Femur (tissue), 1 donor: ENCODE measurements at regions not wholly inside any gene's neighbourhood (a gene's known extent, or its start where the extent isn't known, plus 50 kb on each side); places are given as distances from the start of the nearest gene placed in this dataset.
"Not testable (repeated sequence)": the region's sequence is repeated elsewhere in the genome, so short reads cannot be mapped to it uniquely, and the experiment has no call there.

ENCODE experiments used
- DNase-seq: peaks from one replicate; pipeline ENCODE4 v3.0.0-alpha.2; 2017

DNA sequence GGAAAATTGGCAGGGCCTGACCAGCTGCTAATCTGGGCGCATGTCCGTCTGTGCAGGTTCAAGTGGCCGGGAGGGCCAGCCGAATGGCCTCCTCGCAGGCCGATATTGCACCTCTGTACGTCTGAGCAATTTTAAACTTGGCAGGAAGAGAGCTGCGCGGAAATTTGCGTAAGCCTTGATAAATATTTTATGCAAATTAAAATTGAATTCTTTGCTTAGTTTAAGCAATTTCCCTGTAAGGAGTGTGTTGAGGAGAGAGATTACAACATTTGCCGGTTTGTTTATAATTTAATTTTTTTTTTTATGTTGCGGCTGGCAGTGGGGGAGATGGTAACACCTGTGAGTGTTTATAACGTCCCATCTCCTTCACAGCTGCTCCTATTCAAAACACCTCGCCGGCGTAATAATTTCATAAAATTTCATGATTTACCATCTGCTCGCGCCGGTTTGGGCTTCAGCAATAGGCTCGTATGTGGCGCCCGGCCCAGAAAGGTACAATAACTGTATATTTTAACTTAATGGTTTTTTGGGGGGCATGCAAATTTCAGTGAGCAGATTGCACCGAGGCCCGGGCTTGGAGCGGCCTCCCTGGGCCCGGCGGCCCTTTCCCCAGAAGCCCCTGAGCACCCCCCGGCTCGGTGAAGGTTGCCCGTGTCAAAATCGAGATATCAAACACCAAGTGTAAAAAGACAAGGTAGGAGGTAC, 269.4 kb upstream of the MVB12B start:
- no peak for DNase-seq

DNA sequence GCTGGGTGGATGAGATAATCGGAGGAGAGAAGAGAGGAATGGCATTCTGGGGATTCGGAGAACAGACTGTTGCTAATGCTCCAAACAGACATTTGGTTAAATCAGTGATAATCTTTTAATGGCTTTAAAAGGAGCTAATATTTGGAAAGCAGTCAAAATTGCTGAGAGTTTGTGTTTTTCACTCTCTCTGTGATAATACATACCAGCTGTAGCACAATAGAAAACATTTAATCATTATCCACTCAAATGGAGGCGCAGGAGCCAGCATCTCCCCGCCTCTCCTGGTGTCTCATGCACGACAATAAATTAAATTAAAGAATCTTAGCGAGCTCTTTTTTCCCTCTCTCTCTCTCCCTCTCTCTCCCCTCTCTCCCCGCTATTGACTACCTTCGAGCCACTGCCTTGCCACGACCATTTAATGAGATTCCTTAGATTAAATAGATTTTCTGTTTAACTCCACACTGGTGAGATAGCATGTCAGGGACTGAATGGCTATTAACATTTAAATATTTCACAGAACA, 268.6 kb upstream of the MVB12B start:
- no peak for DNase-seq

- DNase-seq: no peak
These were observed 268.0 kb upstream of the MVB12B start for GRCh38 chr9:126058591-126058990.

DNA sequence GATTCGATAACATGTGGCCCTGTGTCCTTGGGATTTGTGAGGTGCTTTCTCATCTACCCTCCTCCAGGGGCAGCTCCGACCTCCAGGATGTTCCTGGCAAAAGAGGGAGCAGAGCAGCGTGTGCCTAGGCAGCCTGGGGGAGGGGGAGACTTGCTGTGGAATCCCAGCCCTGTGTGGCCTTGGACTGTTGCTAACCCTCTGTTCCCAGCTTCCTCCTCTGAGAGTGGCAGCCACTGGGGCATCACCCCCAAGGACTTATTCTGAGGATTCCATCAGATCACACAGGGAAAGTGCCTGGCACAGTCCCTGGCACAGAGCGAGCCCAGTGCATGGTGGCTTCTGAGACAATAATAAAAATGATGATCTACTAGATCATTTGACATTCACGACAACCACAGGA, 265.1 kb upstream of the MVB12B start:
- DNase-seq: no peak

DNA sequence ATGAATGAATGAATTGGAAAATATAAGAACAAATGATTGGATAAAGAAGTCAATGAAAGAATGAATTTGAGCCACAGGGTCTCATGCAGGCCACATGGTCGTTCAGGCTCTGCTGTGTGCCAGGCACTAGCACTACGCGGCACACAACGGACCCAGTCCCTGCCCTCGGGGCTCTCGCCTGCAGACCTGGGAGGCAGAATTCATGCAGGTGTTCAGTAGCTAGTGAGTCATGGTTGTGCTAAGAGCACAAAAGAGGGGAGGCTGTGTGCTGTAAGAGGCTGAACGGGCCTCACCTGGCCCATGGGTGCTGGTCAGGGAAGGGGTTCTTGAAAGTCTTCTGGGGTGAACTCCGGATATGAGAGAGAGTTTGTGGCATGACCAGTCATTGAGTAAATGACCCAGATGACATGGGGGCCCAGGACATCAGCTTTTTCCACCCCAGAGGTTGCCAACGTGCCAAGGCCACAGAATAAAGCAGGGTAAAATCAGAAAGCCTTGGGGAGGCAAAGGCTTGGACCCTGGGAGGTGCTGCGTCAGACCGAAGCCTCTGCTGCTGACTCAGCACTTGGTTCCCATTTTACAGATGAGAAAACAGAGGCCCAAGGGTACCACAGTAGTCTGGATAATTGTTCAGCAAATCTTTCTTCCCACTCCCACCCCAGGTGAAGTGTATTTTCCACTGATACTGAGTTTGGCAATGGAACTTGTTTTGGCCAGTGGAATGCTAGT, 264.3 kb upstream of the MVB12B start:
- DNase-seq: no peak

DNA sequence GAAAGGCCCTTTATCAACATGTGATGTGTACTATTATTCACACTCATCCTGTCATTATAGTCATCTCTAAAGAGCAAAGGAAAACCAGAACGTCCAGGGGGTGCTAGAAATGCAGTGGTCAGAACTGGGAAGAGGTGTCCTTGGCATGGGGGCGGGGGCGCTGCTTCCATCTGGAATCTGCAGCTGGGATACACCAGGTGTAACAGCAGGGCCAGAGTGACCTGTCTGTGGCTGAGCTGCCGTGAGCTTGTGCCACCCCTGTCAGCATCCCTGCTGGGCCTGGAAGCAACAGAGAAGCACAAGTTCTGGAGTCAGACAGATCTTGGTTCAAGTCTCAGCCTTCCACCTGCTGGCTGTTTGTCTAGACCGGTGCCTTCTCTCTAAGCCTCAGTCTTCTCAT, 263.3 kb upstream of the MVB12B start:
- no peak for DNase-seq

- DNase-seq: no peak
These were observed 260.5 kb upstream of the MVB12B start for GRCh38 chr9:126066131-126066530.

DNA sequence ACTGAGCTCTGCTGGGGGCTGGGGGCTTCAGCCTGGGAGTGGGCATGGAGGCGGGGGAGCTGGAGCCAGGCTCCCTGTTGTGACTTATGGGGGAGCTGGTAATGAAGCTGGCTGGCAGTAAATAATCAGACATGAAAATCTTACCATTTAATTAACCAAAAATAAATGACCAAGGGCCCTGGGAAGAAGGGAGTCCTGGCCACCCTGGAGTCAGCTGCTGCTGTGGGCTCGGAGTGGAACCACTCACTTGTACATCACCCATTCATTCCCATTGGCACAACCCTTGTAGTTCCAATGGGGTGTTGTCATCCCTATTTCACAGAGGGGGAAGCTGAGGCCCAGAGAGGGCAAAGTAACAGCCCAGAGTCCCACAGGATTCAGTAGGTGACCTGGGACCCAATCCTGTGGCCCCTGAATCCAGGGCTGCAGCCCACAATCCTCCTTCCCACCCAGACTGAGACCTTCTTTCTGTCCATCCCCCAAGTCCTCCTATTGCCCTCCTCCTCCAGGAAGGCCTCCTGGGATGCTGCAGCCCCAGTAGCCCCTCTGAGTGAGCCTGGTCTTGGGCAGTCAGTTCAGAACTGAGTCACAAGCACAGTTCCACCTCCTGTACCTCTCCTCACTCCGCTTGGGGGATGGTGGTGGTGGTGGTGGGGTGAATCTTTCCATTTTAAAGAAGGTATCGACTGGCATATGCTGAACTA, 259.4 kb upstream of the MVB12B start:
- no peak for DNase-seq

DNA sequence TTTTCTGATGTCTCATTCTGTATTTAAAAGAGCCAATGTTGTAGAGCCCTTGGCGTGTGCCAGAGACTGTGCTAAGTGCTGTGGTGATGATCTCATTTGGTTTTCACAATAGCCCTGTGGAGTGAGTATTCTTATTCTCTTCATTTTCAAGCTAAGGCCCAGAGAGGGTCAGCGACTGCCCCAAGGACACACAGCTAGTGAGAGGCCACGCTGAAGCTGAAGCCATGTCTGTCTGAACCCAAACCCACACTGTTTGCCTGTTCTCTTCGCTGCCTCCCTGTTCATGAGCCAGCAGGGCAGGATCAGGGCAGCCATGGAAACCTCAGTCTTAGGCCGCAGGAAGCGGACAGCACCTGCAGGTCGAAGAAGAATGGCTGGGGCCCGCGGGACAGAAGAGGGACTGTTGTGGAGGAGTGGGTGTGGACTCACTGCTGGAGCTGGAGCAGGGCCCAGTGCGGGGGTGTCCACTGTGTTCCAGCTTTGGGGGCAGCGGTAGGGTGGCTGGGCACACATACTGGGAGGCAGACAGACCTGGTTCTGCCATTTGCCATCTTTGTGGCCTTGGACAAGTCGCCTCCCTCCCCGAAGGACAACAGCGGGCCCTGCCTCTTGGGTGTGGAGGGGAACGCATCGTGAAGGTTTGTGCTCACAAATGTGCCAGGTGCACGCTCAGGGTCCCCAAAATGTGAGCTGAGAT, 257.9 kb upstream of the MVB12B start:
- no peak for DNase-seq

- DNase-seq: no peak
These were observed 257.2 kb upstream of the MVB12B start for GRCh38 chr9:126069400-126069955.

- DNase-seq: no peak
These were observed 256.5 kb upstream of the MVB12B start for GRCh38 chr9:126070058-126070655.

- no peak for DNase-seq
These were observed 255.4 kb upstream of the MVB12B start for GRCh38 chr9:126071076-126071750.

DNA sequence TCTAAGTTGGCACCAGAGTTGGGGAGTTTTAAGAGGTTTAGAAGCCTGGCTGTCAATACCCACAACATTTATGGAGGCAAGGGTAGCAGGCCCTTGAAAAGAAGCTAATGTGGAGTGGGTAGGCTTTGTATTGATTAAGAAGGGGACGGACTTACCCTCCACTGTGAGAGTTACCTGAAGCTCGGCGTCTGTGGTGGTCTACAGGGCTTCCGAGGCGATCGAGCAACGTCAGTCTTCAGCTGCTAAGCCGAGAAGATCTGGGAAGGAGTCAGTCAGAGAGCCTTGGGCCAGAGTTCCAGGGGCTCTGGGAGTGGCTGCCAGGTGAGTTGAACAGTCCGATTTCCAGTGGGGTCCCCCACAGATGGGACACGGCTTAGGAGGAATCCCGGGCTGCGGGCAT, 249.0 kb upstream of the MVB12B start:
- not testable (repeated sequence) for DNase-seq

GRCh38 chr9:126080641-126081040, 246.0 kb upstream of the MVB12B start:
- no peak for DNase-seq

- DNase-seq: no peak
These were observed 244.9 kb upstream of the MVB12B start for GRCh38 chr9:126081746-126082145.

- no peak for DNase-seq
These were observed 242.6 kb upstream of the MVB12B start for GRCh38 chr9:126084008-126084407.

DNA sequence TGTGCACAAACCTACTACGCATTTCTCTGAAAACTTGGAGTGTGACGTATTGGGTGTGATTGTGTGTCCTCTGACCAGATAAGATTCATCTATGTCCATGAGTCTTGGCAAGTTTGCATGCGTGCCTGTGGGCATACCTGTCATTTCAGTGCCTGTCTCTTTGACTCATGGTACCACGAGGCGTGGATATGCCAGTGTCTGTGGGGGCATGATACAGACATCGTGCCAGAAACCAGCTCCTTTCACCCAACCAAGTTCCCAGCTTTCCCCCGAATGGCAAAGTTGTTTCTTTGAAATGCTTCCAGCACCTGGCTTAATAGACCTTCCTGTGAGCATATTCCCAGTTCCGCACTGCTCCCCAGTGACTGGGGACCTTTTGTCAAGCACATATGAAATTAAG, 241.9 kb upstream of the MVB12B start:
- no peak for DNase-seq

DNA sequence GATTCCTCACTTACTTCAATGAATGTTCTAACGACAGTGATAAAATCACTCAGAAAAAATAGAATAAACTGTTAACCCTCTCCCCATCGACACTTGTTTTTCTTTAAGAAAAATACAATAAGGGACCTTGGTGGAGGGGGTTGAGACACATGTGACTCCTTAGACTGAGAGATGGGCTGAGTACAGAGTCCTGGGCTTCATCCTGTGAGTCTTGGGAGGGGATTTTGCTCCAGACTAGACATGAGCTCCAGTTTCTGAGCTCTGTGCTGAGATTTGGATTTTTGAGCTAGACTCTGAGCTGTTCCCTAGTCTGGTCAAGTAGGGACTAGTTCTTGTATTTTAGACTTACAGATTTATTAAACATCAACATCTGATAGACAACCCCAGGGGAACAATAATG, 241.5 kb upstream of the MVB12B start:
- no peak for DNase-seq

DNA sequence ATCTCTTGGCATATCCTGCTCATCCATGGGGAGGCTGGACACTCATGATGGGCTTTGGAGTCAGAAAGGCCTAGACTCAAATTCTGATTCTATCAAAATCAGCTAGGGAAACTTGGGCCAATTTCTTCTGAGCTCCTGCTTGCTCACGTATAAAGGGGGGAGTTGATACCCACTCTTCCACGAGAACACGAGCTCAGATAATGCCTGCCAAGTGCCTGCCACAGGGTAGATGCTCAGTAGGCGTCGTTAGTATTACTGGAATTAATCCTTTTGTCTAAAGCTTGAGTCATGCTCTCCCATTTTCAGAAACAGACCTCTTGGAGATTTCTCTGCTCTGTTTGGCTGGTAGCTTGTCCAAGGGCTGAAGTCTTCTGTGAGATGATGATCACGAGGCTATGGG, 238.3 kb upstream of the MVB12B start:
- no peak for DNase-seq

GRCh38 chr9:126089789-126090188, 236.8 kb upstream of the MVB12B start:
- no peak for DNase-seq

- no peak for DNase-seq
These were observed 232.9 kb upstream of the MVB12B start for GRCh38 chr9:126093771-126094170.
